Endothelial cell of umbilical vein (primary cell): ENCODE measurements at regions not wholly inside any gene's neighbourhood (a gene's known extent, or its start where the extent isn't known, plus 50 kb on each side); places are given as distances from the start of the nearest gene placed in this dataset.

ENCODE experiments used
- EZH2 ChIP-seq: IDR thresholded peaks from 2 replicates; pipeline ENCODE4 v1.6.1; 2012; ENCODE audit warnings: borderline replicate concordance, low read depth, mild to moderate bottlenecking, moderate library complexity, low read length, inconsistent platforms; ENCODE audit not compliant: severe bottlenecking
- FOS ChIP-seq: IDR thresholded peaks from 2 replicates; pipeline ENCODE4 v1.6.1; 2011; ENCODE audit warnings: mild to moderate bottlenecking, low read length, moderate library complexity, borderline replicate concordance; ENCODE audit not compliant: insufficient read depth
- GATA2 ChIP-seq: IDR thresholded peaks from 2 replicates; pipeline ENCODE4 v1.7.0; 2011; ENCODE audit warnings: low read depth, mild to moderate bottlenecking, moderate library complexity, mixed read lengths, low read length; ENCODE audit not compliant: insufficient read length, insufficient read depth
- JUN ChIP-seq: IDR thresholded peaks from 2 replicates; pipeline ENCODE4 v1.6.1; 2011; ENCODE audit warnings: borderline replicate concordance, low read depth; ENCODE audit not compliant: insufficient read length, insufficient read depth
- MAX ChIP-seq: IDR thresholded peaks from 2 replicates; pipeline ENCODE4 v1.6.1; 2011; ENCODE audit not compliant: insufficient read depth, insufficient read length
- MYC ChIP-seq: IDR thresholded peaks from one replicate; pipeline ENCODE4 v1.6.1; 2011; ENCODE audit warnings: mild to moderate bottlenecking, low read depth, low read length
- POLR2A ChIP-seq: IDR thresholded peaks from 2 replicates; pipeline ENCODE4 v1.6.1; 2012; ENCODE audit warnings: low read depth, mild to moderate bottlenecking, control low read depth, low read length
- POLR2AphosphoS5 ChIP-seq: IDR thresholded peaks from 2 replicates; pipeline ENCODE4 v1.6.1; 2012; ENCODE audit warnings: low read depth, mild to moderate bottlenecking, control low read depth, low read length, moderate library complexity; ENCODE audit not compliant: insufficient read depth
- TF ChIP-seq, protein P1 (sequence below), 2 donors: IDR thresholded peaks; 1 replicate in 1 of 2; 2 replicates in 1 of 2; pipeline ENCODE4 v1.5.1; 2011; ENCODE audit warnings: low read length in 2 of 2, mild to moderate bottlenecking in 2 of 2, moderate library complexity in 2 of 2, control low read depth in 1 of 2, inconsistent platforms in 1 of 2, low read depth in 1 of 2; ENCODE audit not compliant: insufficient read depth in 1 of 2; ENCODE audit errors: extremely low read depth in 1 of 2

GRCh38 chr16:73383195-73383987, 335.5 kb upstream of the ZFHX3 start:
- TF ChIP-seq, protein P1, sequence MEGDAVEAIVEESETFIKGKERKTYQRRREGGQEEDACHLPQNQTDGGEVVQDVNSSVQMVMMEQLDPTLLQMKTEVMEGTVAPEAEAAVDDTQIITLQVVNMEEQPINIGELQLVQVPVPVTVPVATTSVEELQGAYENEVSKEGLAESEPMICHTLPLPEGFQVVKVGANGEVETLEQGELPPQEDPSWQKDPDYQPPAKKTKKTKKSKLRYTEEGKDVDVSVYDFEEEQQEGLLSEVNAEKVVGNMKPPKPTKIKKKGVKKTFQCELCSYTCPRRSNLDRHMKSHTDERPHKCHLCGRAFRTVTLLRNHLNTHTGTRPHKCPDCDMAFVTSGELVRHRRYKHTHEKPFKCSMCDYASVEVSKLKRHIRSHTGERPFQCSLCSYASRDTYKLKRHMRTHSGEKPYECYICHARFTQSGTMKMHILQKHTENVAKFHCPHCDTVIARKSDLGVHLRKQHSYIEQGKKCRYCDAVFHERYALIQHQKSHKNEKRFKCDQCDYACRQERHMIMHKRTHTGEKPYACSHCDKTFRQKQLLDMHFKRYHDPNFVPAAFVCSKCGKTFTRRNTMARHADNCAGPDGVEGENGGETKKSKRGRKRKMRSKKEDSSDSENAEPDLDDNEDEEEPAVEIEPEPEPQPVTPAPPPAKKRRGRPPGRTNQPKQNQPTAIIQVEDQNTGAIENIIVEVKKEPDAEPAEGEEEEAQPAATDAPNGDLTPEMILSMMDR (IDR thresholded peaks at IDR 0.05; ENCODE audit: extremely low read depth in 1 of 2, insufficient read depth in 1 of 2, low read depth in 1 of 2, low read length in 2 of 2), result no peak
- TF ChIP-seq MYC, result no peak
- TF ChIP-seq FOS, result no peak
- no peak for TF ChIP-seq POLR2A
- no peak for TF ChIP-seq EZH2
- no peak for TF ChIP-seq POLR2AphosphoS5
- TF ChIP-seq JUN, result no peak
- TF ChIP-seq MAX, result no peak
- no peak for TF ChIP-seq GATA2
